ENCODE measurements at regions not wholly inside any gene's neighbourhood (a gene's known extent, or its start where the extent isn't known, plus 50 kb on each side); places are given as distances from the start of the nearest gene placed in this dataset.

GRCh38 chr2:116833052-116833451 is 981.4 kb upstream of the DDX18 start:
- Mint-ChIP-seq H3K36me3 (ENCODE audit: low read depth) (no peaks in the 10 kb centered on the region), H3K4me3 (no peak overlapping the region), H3K9me3 (peaks cover 8% of the 10 kb centered on the region), H3K27me3 (no peaks in the 10 kb centered on the region), H3K4me1 (ENCODE audit: low read depth) (no peaks in the 10 kb centered on the region), H3K27ac (no peak overlapping the region)
- no peak for TF ChIP-seq CTCF (IDR thresholded peaks at IDR 0.05)
- intact Hi-C loops (cut with micrococcal nuclease): no loop called here
- DNase-seq: no peak
- CTCF ChIA-PET: no interaction called here
- ATAC-seq: no peak
- POLR2A ChIA-PET: no interaction called here

GRCh38 chr2:116842164-116842563 is 972.3 kb upstream of the DDX18 start:
- Mint-ChIP-seq H3K4me3 (no peak overlapping the region), H3K27ac (no peak overlapping the region)
- ATAC-seq: no peak

GRCh38 chr2:116859708-116860107 is 954.8 kb upstream of the DDX18 start:
- intact Hi-C loops (cut with micrococcal nuclease): no loop called here
- DNase-seq: no peak
- Mint-ChIP-seq H3K36me3 (ENCODE audit: low read depth) (no peaks in the 10 kb centered on the region), H3K27ac (no peak overlapping the region), H3K4me1 (ENCODE audit: low read depth) (no peaks in the 10 kb centered on the region), H3K9me3 (peaks cover 28% of the 10 kb centered on the region), H3K4me3 (no peak overlapping the region), H3K27me3 (no peaks in the 10 kb centered on the region)
- ChIA-PET POLR2A (no interaction called here), CTCF (no interaction called here)
- TF ChIP-seq CTCF (IDR thresholded peaks at IDR 0.05): no peak
- no peak for ATAC-seq

More at GRCh38 chr2:116842164-116842563, 972.3 kb upstream of the DDX18 start:
- Mint-ChIP-seq H3K36me3 (ENCODE audit: low read depth) (no peaks in the 10 kb centered on the region), H3K4me1 (ENCODE audit: low read depth) (no peaks in the 10 kb centered on the region), H3K27me3 (no peaks in the 10 kb centered on the region), H3K9me3 (peaks cover 13% of the 10 kb centered on the region)
- intact Hi-C loops (cut with micrococcal nuclease): no loop called here
- DNase-seq: no peak
- ChIA-PET POLR2A (no interaction called here), CTCF (no interaction called here)
- no peak for TF ChIP-seq CTCF (IDR thresholded peaks at IDR 0.05)

- ChIA-PET POLR2A (no interaction called here), CTCF (no interaction called here)
- ATAC-seq (no peak), DNase-seq (no peak)
- no peak overlapping the region for H3K4me3 Mint-ChIP-seq
- no peaks in the 10 kb centered on the region for H3K36me3 Mint-ChIP-seq (ENCODE audit: low read depth)
- intact Hi-C loops (cut with micrococcal nuclease): no loop called here
- no peak overlapping the region for H3K27ac Mint-ChIP-seq
- H3K4me1 Mint-ChIP-seq (ENCODE audit: low read depth): no peaks in the 10 kb centered on the region
- no peaks in the 10 kb centered on the region for H3K27me3 Mint-ChIP-seq
- H3K9me3 Mint-ChIP-seq: peaks cover 17% of the 10 kb centered on the region
- TF ChIP-seq CTCF (IDR thresholded peaks at IDR 0.05): no peak
Measured at GRCh38 chr2:116874021-116874420, 940.5 kb upstream of the DDX18 start.

GRCh38 chr2:116877274-116877673 is 937.2 kb upstream of the DDX18 start:
- TF ChIP-seq CTCF (IDR thresholded peaks at IDR 0.05): no peak
- intact Hi-C loops (cut with micrococcal nuclease): no loop called here
- Mint-ChIP-seq H3K4me1 (ENCODE audit: low read depth) (no peaks in the 10 kb centered on the region), H3K27ac (no peak overlapping the region), H3K36me3 (ENCODE audit: low read depth) (no peaks in the 10 kb centered on the region), H3K4me3 (no peak overlapping the region), H3K27me3 (no peaks in the 10 kb centered on the region), H3K9me3 (peaks cover 11% of the 10 kb centered on the region)
- ATAC-seq (no peak), DNase-seq (no peak)
- POLR2A ChIA-PET: no interaction called here
- CTCF ChIA-PET: no interaction called here
